K562 (cell line): ENCODE measurements at regions not wholly inside any gene's neighbourhood (a gene's known extent, or its start where the extent isn't known, plus 50 kb on each side); places are given as distances from the start of the nearest gene placed in this dataset.

Source experiments
- ATAC-seq: fragments of 200-7000 bp; cut with Tn5 transposase; 3 replicates; pipeline ENCODE4 v1.9.1; 2020; ENCODE audit warnings: moderate library complexity
- BruUV-seq: library from RNA; stranded (reverse); fragments of 400-500 nt; replicated peaks from 2 replicates; lab custom pipeline; 2021; lab: Mats Ljungman, UMichigan
- CTCF ChIA-PET: fragments of 300-600 bp; formaldehyde crosslinking; extraction: SDS; loops from one replicate; lab custom pipeline; 2021; ENCODE audit warnings: low intra/inter-chr PET ratio; lab: Yijun Ruan, JAX
- POLR2A ChIA-PET: fragments of 300-600, 350-650 bp; sonication (Branson Sonifier 250); formaldehyde crosslinking; extraction: SDS; loops from one replicate; lab custom pipeline; 2021; ENCODE audit warnings: antibody characterized with exemption, inconsistent platforms; lab: Yijun Ruan, JAX
- DNase-seq, 4 experiments: peaks; one replicate each; pipeline versions ENCODE4 v3.0.0 to v3.0.0-alpha.2; 2011 to 2018; ENCODE audit warnings: low spot score in 3 of 4, mixed read lengths in 3 of 4; ENCODE audit errors: extremely low read depth in 1 of 4
- FAIRE-seq: peaks from 2 replicates; lab custom pipeline; 2011; peaks lifted over from hg19 to GRCh38; lab: Jason Lieb, UNC
- H2AFZ ChIP-seq: 2 replicates; pipeline ENCODE4 v1.6.0; 2011; ENCODE audit warnings: low read depth, low read length, control low read depth, inconsistent platforms
- H3K27ac ChIP-seq: fragments of 200-600 bp; 3 replicates; pipeline ENCODE4 v1.8.0; 2011; ENCODE audit warnings: low read depth, mild to moderate bottlenecking, control low read depth, inconsistent platforms, low read length, moderate library complexity, mixed read lengths; ENCODE audit errors: extremely low read depth
- H3K27me3 ChIP-seq, 2 experiments: fragments of 300-600 bp in 1 of 2; 2 replicates in 1 of 2; 3 replicates in 1 of 2; pipeline versions ENCODE4 v1.6.0 to v1.8.0; 2011; ENCODE audit warnings: inconsistent platforms in 2 of 2, low read length in 2 of 2, mild to moderate bottlenecking in 1 of 2, mixed read lengths in 1 of 2, moderate library complexity in 1 of 2; ENCODE audit not compliant: control insufficient read depth in 2 of 2, insufficient read depth in 2 of 2
- H3K36me3 ChIP-seq: fragments of 300-600 bp; 3 replicates; pipeline ENCODE4 v1.8.0; 2011; ENCODE audit warnings: mild to moderate bottlenecking, low read length, inconsistent platforms; ENCODE audit not compliant: control insufficient read depth, insufficient read depth
- H3K4me1 ChIP-seq, 2 experiments: fragments of 200-600 bp in 1 of 2; replicated peaks in 1 of 2; 2 replicates in 1 of 2; 3 replicates in 1 of 2; pipeline versions ENCODE4 v1.5.1 to v1.8.0; 2011; ENCODE audit warnings: inconsistent platforms in 2 of 2, low read length in 2 of 2, mild to moderate bottlenecking in 1 of 2, mixed read lengths in 1 of 2, moderate library complexity in 1 of 2; ENCODE audit not compliant: control insufficient read depth in 2 of 2, insufficient read depth in 2 of 2
- H3K4me2 ChIP-seq: 2 replicates; pipeline ENCODE4 v1.6.1; 2011; ENCODE audit warnings: low read length, control low read depth, inconsistent platforms, mixed read lengths; ENCODE audit not compliant: insufficient read depth
- H3K4me3 ChIP-seq: fragments of 200-600 bp; sonication (generic), shearing (Covaris generic); 2 replicates; pipeline ENCODE4 v1.5.1; 2016; ENCODE audit warnings: control low read depth, inconsistent platforms
- H3K79me2 ChIP-seq: fragments of 200-600 bp; 3 replicates; pipeline ENCODE4 v1.8.0; 2011; ENCODE audit warnings: low read length, inconsistent platforms; ENCODE audit not compliant: control insufficient read depth, insufficient read depth
- H3K9ac ChIP-seq, 2 experiments: 2 replicates each; pipeline versions ENCODE4 v1.6.0 to v1.6.1; 2011; ENCODE audit warnings: low read depth in 2 of 2, low read length in 2 of 2, control low read depth in 1 of 2, inconsistent platforms in 1 of 2, mild to moderate bottlenecking in 1 of 2, mixed read lengths in 1 of 2; ENCODE audit not compliant: insufficient read depth in 1 of 2
- H3K9me1 ChIP-seq: one replicate; pipeline ENCODE4 v1.6.0; 2011; ENCODE audit warnings: inconsistent platforms, mild to moderate bottlenecking, low read length, moderate library complexity; ENCODE audit not compliant: control insufficient read depth, insufficient read depth
- H3K9me3 ChIP-seq: replicated peaks from 2 replicates; pipeline ENCODE4 v1.5.1; 2011; ENCODE audit warnings: low read depth, low read length, inconsistent platforms; ENCODE audit not compliant: control insufficient read depth, insufficient read depth
- H4K20me1 ChIP-seq: replicated peaks from 2 replicates; pipeline ENCODE4 v1.6.1; 2011; ENCODE audit warnings: low read length, inconsistent platforms, mixed read lengths; ENCODE audit not compliant: control insufficient read depth, insufficient read depth
- COPS2 ChIP-seq: fragments of 450-650 bp; conservative IDR thresholded peaks from 2 replicates; pipeline ENCODE4 v1.6.1; 2016; ENCODE audit warnings: mild to moderate bottlenecking, moderate library complexity
- CSDE1 ChIP-seq, 2 experiments: fragments of 450-650 bp; IDR thresholded peaks; 2 replicates each; pipeline ENCODE4 v1.6.1; 2016; ENCODE audit warnings: mild to moderate bottlenecking in 1 of 2
- DIDO1 ChIP-seq: fragments of 450-650 bp; IDR thresholded peaks from 2 replicates; pipeline ENCODE4 v1.6.1; 2016; ENCODE audit warnings: low read depth, missing biosample characterization, missing genetic modification characterization
- IFI16 ChIP-seq: fragments of 250-450 bp; sonication (Bioruptor Pico); IDR thresholded peaks from 2 replicates; pipeline ENCODE4 v2.1.2; 2022; ENCODE audit warnings: mild to moderate bottlenecking, inconsistent platforms
- POLR2G ChIP-seq: fragments of 200-400 bp; formaldehyde crosslinking; IDR thresholded peaks from 2 replicates; pipeline ENCODE4 v1.6.1; 2017; ENCODE audit warnings: low read depth, mild to moderate bottlenecking, antibody characterized with exemption, low read length, moderate library complexity
- RFX1 ChIP-seq: fragments of 450-650 bp; IDR thresholded peaks from 2 replicates; pipeline ENCODE4 v1.6.1; 2016; ENCODE audit warnings: mild to moderate bottlenecking, moderate library complexity
- VEZF1 ChIP-seq: fragments of 200-800 bp; sonication (Bioruptor generic); IDR thresholded peaks from 2 replicates; pipeline ENCODE4 v1.6.1; 2017; ENCODE audit warnings: missing genetic modification characterization, missing compliant biosample characterization
- ZC3H11A ChIP-seq: IDR thresholded peaks from 2 replicates; pipeline ENCODE4 v1.6.1; 2012; ENCODE audit warnings: low read depth, low read length, improper control_type of control experiment
- ZKSCAN3 ChIP-seq: fragments of 250-450 bp; sonication (Bioruptor Pico); IDR thresholded peaks from 2 replicates; pipeline ENCODE4 v1.4.0; 2020
- WGBS: fragments of 100-300 bp; shearing (Covaris generic); methylation state at CpG from one replicate; pipeline ENCODE4 v1.1.6; 2016; ENCODE audit warnings: low coverage, mixed read lengths; ENCODE audit not compliant: insufficient coverage; ENCODE audit errors: missing lambda C conversion rate; 5-methylcytosine and 5-hydroxymethylcytosine counted together
- in situ Hi-C: fragments of 300-500 bp; cut with MboI; formaldehyde crosslinking; loops from 4 replicates; pipeline ENCODE4 v1.15.0; 2018; ENCODE audit warnings: inconsistent platforms, mixed read lengths
- intact Hi-C: fragments of 100-400 bp; cut with micrococcal nuclease; formaldehyde crosslinking; loops from 2 replicates; pipeline ENCODE4 v1.14.2; 2022

- no peak for FAIRE-seq
- Histone ChIP-seq H4K20me1 (no peaks in the 10 kb centered on the region), H3K79me2 (no peaks in the 10 kb centered on the region), H3K4me3 (no peak overlapping the region), H3K9me1 (no peaks in the 10 kb centered on the region), H3K36me3 (no peaks in the 10 kb centered on the region)
- DNase-seq, result no peak
- no peak for ATAC-seq
- WGBS, result 0% methylated on average over 3 of the region's 3 CpGs
- intact Hi-C loops, result no loop called here
- in situ Hi-C loops, result no loop called here
- POLR2A ChIA-PET, result no interaction called here
- TF ChIP-seq COPS2 (no peak), RFX1 (no peak), VEZF1 (CRISPR knock-in tag) (no peak), CSDE1 (IDR thresholded peaks at IDR 0.05) (no peak), ZKSCAN3 (no peak), POLR2G (no peak), IFI16 (CRISPR knock-in tag) (no peak), DIDO1 (no peak), ZC3H11A (no peak)
- TF ChIP-seq, all 486 proteins: peak for 0
- Histone ChIP-seq H2AFZ (no peak overlapping the region), H3K4me2 (no peak overlapping the region), H3K9me3 (no peaks in the 10 kb centered on the region), H3K27ac (no peak overlapping the region), H3K27me3 (no peaks in the 10 kb centered on the region), H3K9ac (no peak overlapping the region), H3K4me1 (no peaks in the 10 kb centered on the region)
- CTCF ChIA-PET, result no interaction called here
- BruUV-seq, result no TSS peak
Observed at GRCh38 chr13:105139048-105139379, 1396.4 kb downstream of the EFNB2 start.
